Hematopoietic multipotent progenitor cell treated with erythropoietin and hydrocortisone succinate and interleukin-3 and kit ligand, for 6 days (in vitro differentiated cells): ENCODE measurements at regions not wholly inside any gene's neighbourhood (a gene's known extent, or its start where the extent isn't known, plus 50 kb on each side); places are given as distances from the start of the nearest gene placed in this dataset.
"Not testable (repeated sequence)": the region's sequence is repeated elsewhere in the genome, so short reads cannot be mapped to it uniquely, and the experiment has no call there.

Source experiments
- DNase-seq: peaks from one replicate; pipeline ENCODE4 v3.0.0-alpha.2; 2015

- no peak for DNase-seq
These were observed 179.9 kb downstream of the ATPSCKMT start for GRCh38 chr5:10069637-10070313.

GRCh38 chr5:10065428-10066000 is 184.2 kb downstream of the ATPSCKMT start:
- DNase-seq = no peak

GRCh38 chr5:10064546-10065195 is 185.0 kb downstream of the ATPSCKMT start:
- no peak for DNase-seq

GRCh38 chr5:10063997-10064396 is 185.7 kb downstream of the ATPSCKMT start:
- DNase-seq = no peak

GRCh38 chr5:10059980-10060379 is 189.7 kb downstream of the ATPSCKMT start:
- DNase-seq = no peak

- DNase-seq = no peak
These were observed 190.1 kb downstream of the ATPSCKMT start for GRCh38 chr5:10059556-10059955.

- no peak for DNase-seq
These were observed 192.3 kb downstream of the ATPSCKMT start for GRCh38 chr5:10057356-10057755.

GRCh38 chr5:10056228-10056760 is 193.4 kb downstream of the ATPSCKMT start:
- no peak for DNase-seq

GRCh38 chr5:10049858-10050455 is 199.7 kb downstream of the ATPSCKMT start:
- no peak for DNase-seq

GRCh38 chr5:10046676-10047075 is 203.0 kb downstream of the ATPSCKMT start:
- DNase-seq = no peak

- DNase-seq = no peak
These were observed 204.3 kb downstream of the ATPSCKMT start for GRCh38 chr5:10045376-10045775.

- no peak for DNase-seq
These were observed 213.4 kb downstream of the ATPSCKMT start for GRCh38 chr5:10036136-10036815.

- DNase-seq = no peak
These were observed 215.7 kb downstream of the ATPSCKMT start for GRCh38 chr5:10034001-10034400.

GRCh38 chr5:10031817-10032216 is 217.9 kb downstream of the ATPSCKMT start:
- DNase-seq = no peak

- peak; percentile 8 for DNase-seq
These were observed 219.4 kb downstream of the ATPSCKMT start for GRCh38 chr5:10030219-10030831.

- no peak for DNase-seq
These were observed 226.2 kb downstream of the ATPSCKMT start for GRCh38 chr5:10023494-10023893.

- no peak for DNase-seq
These were observed 228.4 kb downstream of the ATPSCKMT start for GRCh38 chr5:10021248-10021647.

- DNase-seq = no peak
These were observed 230.5 kb downstream of the ATPSCKMT start for GRCh38 chr5:10019236-10019635.

- DNase-seq = no peak
These were observed 231.3 kb downstream of the ATPSCKMT start for GRCh38 chr5:10018201-10019069.

- no peak for DNase-seq
These were observed 231.9 kb downstream of the ATPSCKMT start for GRCh38 chr5:10017786-10018185.

GRCh38 chr5:10016559-10016958 is 233.1 kb downstream of the ATPSCKMT start:
- DNase-seq = not testable (repeated sequence)

- not testable (repeated sequence) for DNase-seq
These were observed 234.0 kb downstream of the ATPSCKMT start for GRCh38 chr5:10015681-10016080.
